Dermis blood vessel endothelial cell (primary cell): ENCODE measurements at regions not wholly inside any gene's neighbourhood (a gene's known extent, or its start where the extent isn't known, plus 50 kb on each side); places are given as distances from the start of the nearest gene placed in this dataset.
"Not testable (repeated sequence)": the region's sequence is repeated elsewhere in the genome, so short reads cannot be mapped to it uniquely, and the experiment has no call there.

ENCODE experiments used
- DNase-seq: peaks from one replicate; pipeline ENCODE4 v3.0.0; 2010

- DNase-seq = no peak
Observed at GRCh38 chr13:85191996-85192718, 607.1 kb downstream of the SLITRK6 start.

GRCh38 chr13:85186356-85187045 lies 612.7 kb downstream of the SLITRK6 start:
- DNase-seq = no peak

- DNase-seq = no peak
Observed at GRCh38 chr13:85174291-85174690, 624.9 kb downstream of the SLITRK6 start.

GRCh38 chr13:85170372-85170771 lies 628.8 kb downstream of the SLITRK6 start:
- DNase-seq = no peak

GRCh38 chr13:85166891-85167290 lies 632.3 kb downstream of the SLITRK6 start:
- no peak for DNase-seq

GRCh38 chr13:85163063-85163462 lies 636.2 kb downstream of the SLITRK6 start:
- DNase-seq = no peak

GRCh38 chr13:85148009-85148408 lies 651.2 kb downstream of the SLITRK6 start:
- no peak for DNase-seq

- no peak for DNase-seq
Observed at GRCh38 chr13:85142351-85142927, 656.8 kb downstream of the SLITRK6 start.

GRCh38 chr13:85141401-85141800 lies 657.8 kb downstream of the SLITRK6 start:
- DNase-seq = no peak

GRCh38 chr13:85140192-85140591 lies 659.0 kb downstream of the SLITRK6 start:
- DNase-seq = no peak

- no peak for DNase-seq
Observed at GRCh38 chr13:85137516-85137915, 661.7 kb downstream of the SLITRK6 start.

GRCh38 chr13:85132986-85133385 lies 666.2 kb downstream of the SLITRK6 start:
- no peak for DNase-seq

GRCh38 chr13:85123501-85123900 lies 675.7 kb downstream of the SLITRK6 start:
- not testable (repeated sequence) for DNase-seq

- DNase-seq = no peak
Observed at GRCh38 chr13:85108356-85108755, 690.9 kb downstream of the SLITRK6 start.

GRCh38 chr13:85099245-85099644 lies 700.0 kb downstream of the SLITRK6 start:
- DNase-seq = no peak

- DNase-seq = no peak
Observed at GRCh38 chr13:85095418-85096272, 703.6 kb downstream of the SLITRK6 start.

- DNase-seq = no peak
Observed at GRCh38 chr13:85093808-85094207, 705.4 kb downstream of the SLITRK6 start.

GRCh38 chr13:85091631-85092234 lies 707.5 kb downstream of the SLITRK6 start:
- DNase-seq = no peak

GRCh38 chr13:85089186-85089585 lies 710.0 kb downstream of the SLITRK6 start:
- DNase-seq = no peak

GRCh38 chr13:85080691-85081090 lies 718.5 kb downstream of the SLITRK6 start:
- DNase-seq = no peak

- no peak for DNase-seq
Observed at GRCh38 chr13:85076343-85076742, 722.9 kb downstream of the SLITRK6 start.

GRCh38 chr13:85074543-85075313 lies 724.5 kb downstream of the SLITRK6 start:
- DNase-seq = no peak
